MM.1S (cell line): ENCODE measurements at regions not wholly inside any gene's neighbourhood (a gene's known extent, or its start where the extent isn't known, plus 50 kb on each side); places are given as distances from the start of the nearest gene placed in this dataset.

Experiments
- EZH2phosphoT487 ChIP-seq: fragments of 300-600 bp; sonication (generic); IDR thresholded peaks from 2 replicates; pipeline ENCODE4 v1.6.1; 2018; ENCODE audit warnings: antibody characterized with exemption, low read length
- TF ChIP-seq, protein P1 (sequence below): fragments of 300-600 bp; sonication (generic); IDR thresholded peaks from 2 replicates; pipeline ENCODE4 v1.5.1; 2016; ENCODE audit warnings: antibody characterized with exemption, low read length, mixed read lengths

DNA sequence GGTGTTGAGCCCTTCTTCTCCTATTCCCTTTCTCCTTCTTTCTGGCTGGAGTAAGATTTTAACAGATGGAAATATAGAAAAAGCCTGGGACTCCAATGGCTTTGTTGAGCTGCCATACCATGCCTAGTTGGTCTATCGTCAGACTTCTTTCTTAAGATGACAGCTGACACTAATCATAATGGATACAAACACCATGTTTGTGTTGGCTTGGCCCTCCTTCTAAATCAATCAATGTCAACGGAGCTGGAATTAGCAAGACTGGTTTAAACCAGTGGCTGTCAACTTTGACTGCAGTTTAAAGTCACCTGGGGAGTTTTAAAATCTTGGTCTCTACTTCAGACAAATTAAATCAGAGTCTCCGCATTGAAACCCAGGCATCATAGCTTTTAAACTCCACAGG lies 264.5 kb upstream of the PRR16 start:
- TF ChIP-seq, protein P1, sequence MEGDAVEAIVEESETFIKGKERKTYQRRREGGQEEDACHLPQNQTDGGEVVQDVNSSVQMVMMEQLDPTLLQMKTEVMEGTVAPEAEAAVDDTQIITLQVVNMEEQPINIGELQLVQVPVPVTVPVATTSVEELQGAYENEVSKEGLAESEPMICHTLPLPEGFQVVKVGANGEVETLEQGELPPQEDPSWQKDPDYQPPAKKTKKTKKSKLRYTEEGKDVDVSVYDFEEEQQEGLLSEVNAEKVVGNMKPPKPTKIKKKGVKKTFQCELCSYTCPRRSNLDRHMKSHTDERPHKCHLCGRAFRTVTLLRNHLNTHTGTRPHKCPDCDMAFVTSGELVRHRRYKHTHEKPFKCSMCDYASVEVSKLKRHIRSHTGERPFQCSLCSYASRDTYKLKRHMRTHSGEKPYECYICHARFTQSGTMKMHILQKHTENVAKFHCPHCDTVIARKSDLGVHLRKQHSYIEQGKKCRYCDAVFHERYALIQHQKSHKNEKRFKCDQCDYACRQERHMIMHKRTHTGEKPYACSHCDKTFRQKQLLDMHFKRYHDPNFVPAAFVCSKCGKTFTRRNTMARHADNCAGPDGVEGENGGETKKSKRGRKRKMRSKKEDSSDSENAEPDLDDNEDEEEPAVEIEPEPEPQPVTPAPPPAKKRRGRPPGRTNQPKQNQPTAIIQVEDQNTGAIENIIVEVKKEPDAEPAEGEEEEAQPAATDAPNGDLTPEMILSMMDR, result no peak
- TF ChIP-seq EZH2phosphoT487, result no peak
